NCI-H2227 treated with DMSO at 0.1 percent for 48 hours (cell line): ENCODE measurements at regions not wholly inside any gene's neighbourhood (a gene's known extent, or its start where the extent isn't known, plus 50 kb on each side); places are given as distances from the start of the nearest gene placed in this dataset.
"Not testable (repeated sequence)": the region's sequence is repeated elsewhere in the genome, so short reads cannot be mapped to it uniquely, and the experiment has no call there.

Source experiments
- DNase-seq: peaks from one replicate; lab custom pipeline; 2025; lab: John Stamatoyannopoulos, UW

GRCh38 chr7:104074529-104074928, 85.1 kb upstream of the RELN start:
- no peak for DNase-seq

GRCh38 chr7:104071641-104072040, 82.2 kb upstream of the RELN start:
- not testable (repeated sequence) for DNase-seq

- no peak for DNase-seq
These were observed 76.0 kb upstream of the RELN start for GRCh38 chr7:104065491-104065890.

- DNase-seq = no peak
These were observed 75.5 kb upstream of the RELN start for GRCh38 chr7:104064969-104065387.

- not testable (repeated sequence) for DNase-seq
These were observed 74.3 kb upstream of the RELN start for GRCh38 chr7:104063797-104064196.

- DNase-seq = no peak
These were observed 72.2 kb upstream of the RELN start for GRCh38 chr7:104061652-104062051.

- not testable (repeated sequence) for DNase-seq
These were observed 70.4 kb upstream of the RELN start for GRCh38 chr7:104059837-104060236.

GRCh38 chr7:104059103-104059502, 69.6 kb upstream of the RELN start:
- no peak for DNase-seq

- DNase-seq = no peak
These were observed 64.9 kb upstream of the RELN start for GRCh38 chr7:104054362-104054761.

- no peak for DNase-seq
These were observed 63.5 kb upstream of the RELN start for GRCh38 chr7:104052979-104053378.

- peak; percentile 87 for DNase-seq
These were observed 58.6 kb upstream of the RELN start for GRCh38 chr7:104048055-104048454.

GRCh38 chr7:104045183-104045582, 55.7 kb upstream of the RELN start:
- no peak for DNase-seq

GRCh38 chr7:104040666-104041065, 51.2 kb upstream of the RELN start:
- DNase-seq = peak; percentile 69

- no peak for DNase-seq
These were observed 49.9 kb upstream of the RELN start for GRCh38 chr7:104039363-104039762.
